Mammary epithelial cell (primary cell): ENCODE measurements at regions not wholly inside any gene's neighbourhood (a gene's known extent, or its start where the extent isn't known, plus 50 kb on each side); places are given as distances from the start of the nearest gene placed in this dataset.
"Not testable (repeated sequence)": the region's sequence is repeated elsewhere in the genome, so short reads cannot be mapped to it uniquely, and the experiment has no call there.

ENCODE experiments used
- CTCF ChIP-seq, 2 donors: IDR thresholded peaks in 1 of 2; conservative IDR thresholded peaks in 1 of 2; 2 replicates each; pipeline ENCODE4 v1.5.1; 2011 to 2012; ENCODE audit warnings: inconsistent platforms in 2 of 2, low read length in 2 of 2, mild to moderate bottlenecking in 2 of 2, control low read depth in 1 of 2, low read depth in 1 of 2; ENCODE audit not compliant: insufficient read depth in 1 of 2; ENCODE audit errors: extremely low read depth in 1 of 2
- EZH2 ChIP-seq: IDR thresholded peaks from 2 replicates; pipeline ENCODE4 v1.6.1; 2012; ENCODE audit warnings: low read length, inconsistent platforms, borderline replicate concordance

GRCh38 chr2:160832381-160832780 is 327.8 kb upstream of the TANK start:
- TF ChIP-seq CTCF (conservative IDR thresholded peaks at IDR 0.05 in 1 of 2, IDR thresholded peaks at IDR 0.05 in 1 of 2; ENCODE audit: extremely low read depth in 1 of 2, insufficient read depth in 1 of 2, low read depth in 1 of 2, low read length in 2 of 2); EZH2: not testable (repeated sequence)
